HepG2 (cell line): ENCODE measurements at regions not wholly inside any gene's neighbourhood (a gene's known extent, or its start where the extent isn't known, plus 50 kb on each side); places are given as distances from the start of the nearest gene placed in this dataset.

Experiments
- ATAC-seq: fragments of 200-7000 bp; cut with Tn5 transposase; 3 replicates; pipeline ENCODE4 v1.9.1; 2020; ENCODE audit warnings: mild to moderate bottlenecking, moderate library complexity
- BruUV-seq: library from RNA; stranded (reverse); fragments of 400-500 nt; replicated peaks from 2 replicates; lab custom pipeline; 2021; lab: Mats Ljungman, UMichigan
- CTCF ChIA-PET: fragments of 300-600 bp; formaldehyde crosslinking; extraction: SDS; loops from one replicate; lab custom pipeline; 2021; ENCODE audit warnings: low total read pairs, inconsistent platforms, low intra/inter-chr PET ratio; lab: Yijun Ruan, JAX
- POLR2A ChIA-PET: fragments of 350-600 bp; sonication (Branson Sonifier 250); formaldehyde crosslinking; loops from one replicate; lab custom pipeline; 2020; ENCODE audit warnings: antibody characterized with exemption, inconsistent platforms; lab: Yijun Ruan, JAX
- DNase-seq: peaks from one replicate; pipeline ENCODE4 v3.0.0-alpha.2; 2015; ENCODE audit warnings: low spot score
- FAIRE-seq: peaks from 3 replicates; lab custom pipeline; 2011; peaks lifted over from hg19 to GRCh38; lab: Jason Lieb, UNC
- H2AFZ ChIP-seq: one replicate; pipeline ENCODE4 v1.6.1; 2011; ENCODE audit warnings: low read length, inconsistent platforms
- H3K27ac ChIP-seq: fragments of 300-600 bp; 3 replicates; pipeline ENCODE4 v1.8.0; 2011; ENCODE audit warnings: mixed run types, mild to moderate bottlenecking, mixed read lengths, low read length, inconsistent platforms; ENCODE audit not compliant: insufficient read depth; ENCODE audit errors: extremely low read length
- H3K27me3 ChIP-seq, 2 experiments: fragments of 200-600 bp in 1 of 2; 2 replicates in 1 of 2; 3 replicates in 1 of 2; pipeline versions ENCODE4 v1.6.0 to v1.8.0; 2011; ENCODE audit warnings: low read length in 2 of 2, mild to moderate bottlenecking in 2 of 2, moderate library complexity in 2 of 2, inconsistent platforms in 1 of 2; ENCODE audit not compliant: insufficient read depth in 2 of 2, control insufficient read depth in 1 of 2
- H3K36me3 ChIP-seq, 2 experiments: fragments of 200-600 bp in 1 of 2; replicated peaks in 1 of 2; 2 replicates in 1 of 2; 3 replicates in 1 of 2; pipeline versions ENCODE4 v1.5.1 to v1.8.0; 2011; ENCODE audit warnings: low read length in 2 of 2, inconsistent platforms in 1 of 2; ENCODE audit not compliant: insufficient read depth in 2 of 2, control insufficient read depth in 1 of 2
- H3K4me1 ChIP-seq: 2 replicates; pipeline ENCODE4 v1.5.1; 2012; ENCODE audit warnings: low read length, inconsistent platforms; ENCODE audit not compliant: insufficient read depth
- H3K4me2 ChIP-seq: 2 replicates; pipeline ENCODE4 v1.6.0; 2011; ENCODE audit warnings: low read depth, low read length, inconsistent platforms
- H3K4me3 ChIP-seq, 3 experiments: fragments of 200-600 bp in 1 of 3; sonication (generic), shearing (Covaris generic) in 1 of 3; replicated peaks in 1 of 3; 2 replicates each; pipeline ENCODE4 v1.5.1; 2011 to 2016; ENCODE audit warnings: low read length in 3 of 3, inconsistent platforms in 2 of 3, low read depth in 2 of 3, mild to moderate bottlenecking in 2 of 3, control low read depth in 1 of 3, mixed read lengths in 1 of 3; ENCODE audit not compliant: insufficient read depth in 1 of 3
- H3K79me2 ChIP-seq: one replicate; pipeline ENCODE4 v1.6.1; 2011; ENCODE audit warnings: low read length, inconsistent platforms; ENCODE audit not compliant: insufficient read depth
- H3K9ac ChIP-seq: 2 replicates; pipeline ENCODE4 v1.6.0; 2011; ENCODE audit warnings: mild to moderate bottlenecking, low read depth, low read length, inconsistent platforms; ENCODE audit not compliant: insufficient read depth
- H3K9me3 ChIP-seq: 2 replicates; pipeline ENCODE4 v1.5.1; 2012; ENCODE audit warnings: mild to moderate bottlenecking, low read length
- H4K20me1 ChIP-seq: 2 replicates; pipeline ENCODE4 v1.6.0; 2011; ENCODE audit warnings: inconsistent platforms, mild to moderate bottlenecking, low read length, moderate library complexity; ENCODE audit not compliant: insufficient read depth
- ETV6 ChIP-seq: sonication (generic); formaldehyde crosslinking; conservative IDR thresholded peaks from 2 replicates; pipeline ENCODE4 v1.4.0; 2020; ENCODE audit warnings: missing genetic modification reagents
- KAT7 ChIP-seq: IDR thresholded peaks from 2 replicates; pipeline ENCODE4 v1.6.1; 2018; ENCODE audit warnings: borderline replicate concordance, missing compliant biosample characterization
- KDM6A ChIP-seq: IDR thresholded peaks from 2 replicates; pipeline ENCODE4 v1.6.1; 2016; ENCODE audit warnings: low read depth
- MAFF ChIP-seq: IDR thresholded peaks from 2 replicates; pipeline ENCODE4 v1.6.1; 2011; ENCODE audit warnings: low read depth, low read length, improper control_type of control experiment
- MAFK ChIP-seq, 2 experiments: IDR thresholded peaks in 1 of 2; conservative IDR thresholded peaks in 1 of 2; 2 replicates each; pipeline ENCODE4 v1.6.1; 2011; ENCODE audit warnings: improper control_type of control experiment in 2 of 2, low read length in 2 of 2
- MLX ChIP-seq: IDR thresholded peaks from 2 replicates; pipeline ENCODE4 v1.6.1; 2016
- TOE1 ChIP-seq: sonication (generic); formaldehyde crosslinking; IDR thresholded peaks from 2 replicates; pipeline ENCODE4 v1.4.0; 2020; ENCODE audit warnings: mild to moderate bottlenecking, missing genetic modification reagents
- U2AF1 ChIP-seq: fragments of 200-400 bp; formaldehyde crosslinking; optimal IDR thresholded peaks from 2 replicates; pipeline ENCODE3; 2017; ENCODE audit warnings: mild to moderate bottlenecking, low read depth, low read length
- ZBTB14 ChIP-seq: sonication (generic); formaldehyde crosslinking; IDR thresholded peaks from 2 replicates; pipeline ENCODE4 v1.4.0; 2020; ENCODE audit warnings: missing genetic modification reagents
- ZNF691 ChIP-seq: sonication (generic); formaldehyde crosslinking; IDR thresholded peaks from 2 replicates; pipeline ENCODE4 v1.4.0; 2020; ENCODE audit warnings: missing genetic modification reagents, low read depth, mild to moderate bottlenecking, borderline replicate concordance
- WGBS: methylation state at CpG from one replicate; pipeline ENCODE4 v1.1.6; 2017; ENCODE audit warnings: low lambda C conversion rate; 5-methylcytosine and 5-hydroxymethylcytosine counted together
- in situ Hi-C: cut with HindIII; loops from 2 replicates; pipeline ENCODE4 v1.10.0; 2017; ENCODE audit warnings: low pct_unique_long_range_greater_than_20kb; ENCODE audit not compliant: extremely low pct_ligation_motif_present
- intact Hi-C: fragments of 100-400 bp; cut with micrococcal nuclease; formaldehyde crosslinking; loops from one replicate; pipeline ENCODE4 v1.10.0; 2022; ENCODE audit not compliant: unreplicated experiment

GRCh38 chr13:103210348-103210747, 144.1 kb upstream of the SLC10A2 start:
- CTCF ChIA-PET: no interaction called here
- Histone ChIP-seq H3K4me1 (no peaks in the 10 kb centered on the region), H3K4me2 (no peak overlapping the region)
- intact Hi-C loops: no loop called here
- FAIRE-seq (no peak), ATAC-seq (no peak)
- TF ChIP-seq KDM6A (CRISPR knock-in tag): no peak
- peak; percentile 92 for TF ChIP-seq MAFF
- no peak for TF ChIP-seq ETV6 (CRISPR knock-in tag)
- no peak for TF ChIP-seq KAT7 (CRISPR knock-in tag)
- TF ChIP-seq U2AF1: no peak
- TF ChIP-seq TOE1: no peak
- peak; percentile 86 to 96 for TF ChIP-seq MAFK (conservative IDR thresholded peaks at IDR 0.05 in 1 of 2, IDR thresholded peaks at IDR 0.05 in 1 of 2; ENCODE audit: low read length in 2 of 2)
- TF ChIP-seq ZNF691: no peak
- no peak for TF ChIP-seq MLX
- no peak for TF ChIP-seq ZBTB14 (CRISPR knock-in tag)
- TF ChIP-seq, all 625 proteins: peak for 2
- Histone ChIP-seq H3K79me2 (no peaks in the 10 kb centered on the region), H3K36me3 (no peaks in the 10 kb centered on the region), H2AFZ (no peak overlapping the region), H3K9ac (no peak overlapping the region), H4K20me1 (no peaks in the 10 kb centered on the region), H3K27me3 (no peaks in the 10 kb centered on the region), H3K27ac (no peak overlapping the region), H3K9me3 (no peaks in the 10 kb centered on the region), H3K4me3 (no peak overlapping the region)
- 4% methylated on average over 4 of the region's 4 CpGs for WGBS
- no TSS peak for BruUV-seq
- no peak for DNase-seq
- in situ Hi-C loops: no loop called here
- POLR2A ChIA-PET: no interaction called here
